Neural cell (in vitro differentiated cells): ENCODE measurements at regions not wholly inside any gene's neighbourhood (a gene's known extent, or its start where the extent isn't known, plus 50 kb on each side); places are given as distances from the start of the nearest gene placed in this dataset.

ENCODE experiments used
- POLR2AphosphoS5 ChIP-seq: IDR thresholded peaks from 2 replicates; pipeline ENCODE4 v1.6.1; 2012
- TF ChIP-seq, protein P1 (sequence below): IDR thresholded peaks from 2 replicates; pipeline ENCODE4 v1.6.1; 2012; ENCODE audit warnings: borderline replicate concordance

DNA sequence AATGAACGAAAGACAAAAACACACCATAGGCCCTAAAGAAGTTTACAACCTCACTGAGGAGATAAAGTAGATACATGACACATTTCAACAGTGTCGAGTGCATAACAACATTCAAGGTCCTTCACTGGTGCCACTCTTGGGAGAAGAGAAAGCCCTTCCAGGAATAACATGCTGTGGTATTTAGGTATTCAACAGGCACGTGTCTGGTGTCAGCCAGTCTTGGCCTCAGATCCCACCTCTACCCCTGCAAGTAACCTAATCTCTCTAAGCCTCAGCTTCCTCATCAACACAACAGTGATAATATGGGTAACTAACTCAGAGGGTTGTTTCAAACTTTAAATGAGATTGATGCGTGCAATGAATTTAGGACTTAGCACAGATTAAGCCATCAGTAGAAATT, 235.0 kb upstream of the ZC3H12C start:
- TF ChIP-seq, protein P1, sequence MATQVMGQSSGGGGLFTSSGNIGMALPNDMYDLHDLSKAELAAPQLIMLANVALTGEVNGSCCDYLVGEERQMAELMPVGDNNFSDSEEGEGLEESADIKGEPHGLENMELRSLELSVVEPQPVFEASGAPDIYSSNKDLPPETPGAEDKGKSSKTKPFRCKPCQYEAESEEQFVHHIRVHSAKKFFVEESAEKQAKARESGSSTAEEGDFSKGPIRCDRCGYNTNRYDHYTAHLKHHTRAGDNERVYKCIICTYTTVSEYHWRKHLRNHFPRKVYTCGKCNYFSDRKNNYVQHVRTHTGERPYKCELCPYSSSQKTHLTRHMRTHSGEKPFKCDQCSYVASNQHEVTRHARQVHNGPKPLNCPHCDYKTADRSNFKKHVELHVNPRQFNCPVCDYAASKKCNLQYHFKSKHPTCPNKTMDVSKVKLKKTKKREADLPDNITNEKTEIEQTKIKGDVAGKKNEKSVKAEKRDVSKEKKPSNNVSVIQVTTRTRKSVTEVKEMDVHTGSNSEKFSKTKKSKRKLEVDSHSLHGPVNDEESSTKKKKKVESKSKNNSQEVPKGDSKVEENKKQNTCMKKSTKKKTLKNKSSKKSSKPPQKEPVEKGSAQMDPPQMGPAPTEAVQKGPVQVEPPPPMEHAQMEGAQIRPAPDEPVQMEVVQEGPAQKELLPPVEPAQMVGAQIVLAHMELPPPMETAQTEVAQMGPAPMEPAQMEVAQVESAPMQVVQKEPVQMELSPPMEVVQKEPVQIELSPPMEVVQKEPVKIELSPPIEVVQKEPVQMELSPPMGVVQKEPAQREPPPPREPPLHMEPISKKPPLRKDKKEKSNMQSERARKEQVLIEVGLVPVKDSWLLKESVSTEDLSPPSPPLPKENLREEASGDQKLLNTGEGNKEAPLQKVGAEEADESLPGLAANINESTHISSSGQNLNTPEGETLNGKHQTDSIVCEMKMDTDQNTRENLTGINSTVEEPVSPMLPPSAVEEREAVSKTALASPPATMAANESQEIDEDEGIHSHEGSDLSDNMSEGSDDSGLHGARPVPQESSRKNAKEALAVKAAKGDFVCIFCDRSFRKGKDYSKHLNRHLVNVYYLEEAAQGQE = no peak
- TF ChIP-seq POLR2AphosphoS5 = no peak
